HepG2 (cell line): ENCODE measurements at regions not wholly inside any gene's neighbourhood (a gene's known extent, or its start where the extent isn't known, plus 50 kb on each side); places are given as distances from the start of the nearest gene placed in this dataset.

ENCODE experiments used
- ATAC-seq: fragments of 200-7000 bp; cut with Tn5 transposase; 3 replicates; pipeline ENCODE4 v1.9.1; 2020; ENCODE audit warnings: mild to moderate bottlenecking, moderate library complexity
- BruUV-seq: library from RNA; stranded (reverse); fragments of 400-500 nt; replicated peaks from 2 replicates; lab custom pipeline; 2021; lab: Mats Ljungman, UMichigan
- CTCF ChIA-PET: fragments of 300-600 bp; formaldehyde crosslinking; extraction: SDS; loops from one replicate; lab custom pipeline; 2021; ENCODE audit warnings: low total read pairs, inconsistent platforms, low intra/inter-chr PET ratio; lab: Yijun Ruan, JAX
- POLR2A ChIA-PET: fragments of 350-600 bp; sonication (Branson Sonifier 250); formaldehyde crosslinking; loops from one replicate; lab custom pipeline; 2020; ENCODE audit warnings: antibody characterized with exemption, inconsistent platforms; lab: Yijun Ruan, JAX
- DNase-seq: peaks from one replicate; pipeline ENCODE4 v3.0.0-alpha.2; 2015; ENCODE audit warnings: low spot score
- FAIRE-seq: peaks from 3 replicates; lab custom pipeline; 2011; peaks lifted over from hg19 to GRCh38; lab: Jason Lieb, UNC
- H2AFZ ChIP-seq: one replicate; pipeline ENCODE4 v1.6.1; 2011; ENCODE audit warnings: low read length, inconsistent platforms
- H3K27ac ChIP-seq: fragments of 300-600 bp; 3 replicates; pipeline ENCODE4 v1.8.0; 2011; ENCODE audit warnings: mixed run types, mild to moderate bottlenecking, mixed read lengths, low read length, inconsistent platforms; ENCODE audit not compliant: insufficient read depth; ENCODE audit errors: extremely low read length
- H3K27me3 ChIP-seq, 2 experiments: fragments of 200-600 bp in 1 of 2; 2 replicates in 1 of 2; 3 replicates in 1 of 2; pipeline versions ENCODE4 v1.6.0 to v1.8.0; 2011; ENCODE audit warnings: low read length in 2 of 2, mild to moderate bottlenecking in 2 of 2, moderate library complexity in 2 of 2, inconsistent platforms in 1 of 2; ENCODE audit not compliant: insufficient read depth in 2 of 2, control insufficient read depth in 1 of 2
- H3K36me3 ChIP-seq, 2 experiments: fragments of 200-600 bp in 1 of 2; replicated peaks in 1 of 2; 2 replicates in 1 of 2; 3 replicates in 1 of 2; pipeline versions ENCODE4 v1.5.1 to v1.8.0; 2011; ENCODE audit warnings: low read length in 2 of 2, inconsistent platforms in 1 of 2; ENCODE audit not compliant: insufficient read depth in 2 of 2, control insufficient read depth in 1 of 2
- H3K4me1 ChIP-seq: 2 replicates; pipeline ENCODE4 v1.5.1; 2012; ENCODE audit warnings: low read length, inconsistent platforms; ENCODE audit not compliant: insufficient read depth
- H3K4me2 ChIP-seq: 2 replicates; pipeline ENCODE4 v1.6.0; 2011; ENCODE audit warnings: low read depth, low read length, inconsistent platforms
- H3K4me3 ChIP-seq, 3 experiments: fragments of 200-600 bp in 1 of 3; sonication (generic), shearing (Covaris generic) in 1 of 3; replicated peaks in 1 of 3; 2 replicates each; pipeline ENCODE4 v1.5.1; 2011 to 2016; ENCODE audit warnings: low read length in 3 of 3, inconsistent platforms in 2 of 3, low read depth in 2 of 3, mild to moderate bottlenecking in 2 of 3, control low read depth in 1 of 3, mixed read lengths in 1 of 3; ENCODE audit not compliant: insufficient read depth in 1 of 3
- H3K79me2 ChIP-seq: one replicate; pipeline ENCODE4 v1.6.1; 2011; ENCODE audit warnings: low read length, inconsistent platforms; ENCODE audit not compliant: insufficient read depth
- H3K9ac ChIP-seq: 2 replicates; pipeline ENCODE4 v1.6.0; 2011; ENCODE audit warnings: mild to moderate bottlenecking, low read depth, low read length, inconsistent platforms; ENCODE audit not compliant: insufficient read depth
- H3K9me3 ChIP-seq: 2 replicates; pipeline ENCODE4 v1.5.1; 2012; ENCODE audit warnings: mild to moderate bottlenecking, low read length
- H4K20me1 ChIP-seq: 2 replicates; pipeline ENCODE4 v1.6.0; 2011; ENCODE audit warnings: inconsistent platforms, mild to moderate bottlenecking, low read length, moderate library complexity; ENCODE audit not compliant: insufficient read depth
- MAZ ChIP-seq, 2 experiments: sonication (generic) in 1 of 2; formaldehyde crosslinking in 1 of 2; IDR thresholded peaks; 2 replicates each; pipeline versions ENCODE4 v1.5.0 to v1.6.1; 2012 to 2020; ENCODE audit warnings: low read depth in 2 of 2, mild to moderate bottlenecking in 2 of 2, borderline replicate concordance in 1 of 2, improper control_type of control experiment in 1 of 2, low read length in 1 of 2, missing genetic modification reagents in 1 of 2, moderate library complexity in 1 of 2
- ZNF251 ChIP-seq: sonication (generic); formaldehyde crosslinking; IDR thresholded peaks from 2 replicates; pipeline ENCODE4 v1.9.0; 2021; ENCODE audit warnings: mild to moderate bottlenecking, missing genetic modification reagents
- ZNF333 ChIP-seq: sonication (generic); formaldehyde crosslinking; IDR thresholded peaks from 2 replicates; pipeline ENCODE4 v1.4.0; 2020; ENCODE audit warnings: mild to moderate bottlenecking, missing genetic modification reagents, borderline replicate concordance
- WGBS: methylation state at CpG from one replicate; pipeline ENCODE4 v1.1.6; 2017; ENCODE audit warnings: low lambda C conversion rate; 5-methylcytosine and 5-hydroxymethylcytosine counted together
- in situ Hi-C: cut with HindIII; loops from 2 replicates; pipeline ENCODE4 v1.10.0; 2017; ENCODE audit warnings: low pct_unique_long_range_greater_than_20kb; ENCODE audit not compliant: extremely low pct_ligation_motif_present
- intact Hi-C: fragments of 100-400 bp; cut with micrococcal nuclease; formaldehyde crosslinking; loops from one replicate; pipeline ENCODE4 v1.10.0; 2022; ENCODE audit not compliant: unreplicated experiment
- TF ChIP-seq, protein P1 (sequence below), 2 experiments: IDR thresholded peaks; 2 replicates each; pipeline ENCODE4 v1.6.1; 2011 to 2012; ENCODE audit warnings: low read length in 2 of 2, borderline replicate concordance in 1 of 2, low read depth in 1 of 2, mild to moderate bottlenecking in 1 of 2, moderate library complexity in 1 of 2
- TF ChIP-seq, protein P2 (sequence below), 2 experiments: sonication (generic) in 1 of 2; formaldehyde crosslinking in 1 of 2; IDR thresholded peaks; 2 replicates each; pipeline versions ENCODE4 v1.5.1 to v1.6.1; 2011 to 2020; ENCODE audit warnings: borderline replicate concordance in 1 of 2, low read depth in 1 of 2, low read length in 1 of 2, mild to moderate bottlenecking in 1 of 2, missing genetic modification reagents in 1 of 2, moderate library complexity in 1 of 2
- TF ChIP-seq, protein P3 (sequence below): sonication (generic); formaldehyde crosslinking; IDR thresholded peaks from 2 replicates; pipeline ENCODE4 v1.8.0; 2023; ENCODE audit warnings: mild to moderate bottlenecking, missing genetic modification reagents

DNA sequence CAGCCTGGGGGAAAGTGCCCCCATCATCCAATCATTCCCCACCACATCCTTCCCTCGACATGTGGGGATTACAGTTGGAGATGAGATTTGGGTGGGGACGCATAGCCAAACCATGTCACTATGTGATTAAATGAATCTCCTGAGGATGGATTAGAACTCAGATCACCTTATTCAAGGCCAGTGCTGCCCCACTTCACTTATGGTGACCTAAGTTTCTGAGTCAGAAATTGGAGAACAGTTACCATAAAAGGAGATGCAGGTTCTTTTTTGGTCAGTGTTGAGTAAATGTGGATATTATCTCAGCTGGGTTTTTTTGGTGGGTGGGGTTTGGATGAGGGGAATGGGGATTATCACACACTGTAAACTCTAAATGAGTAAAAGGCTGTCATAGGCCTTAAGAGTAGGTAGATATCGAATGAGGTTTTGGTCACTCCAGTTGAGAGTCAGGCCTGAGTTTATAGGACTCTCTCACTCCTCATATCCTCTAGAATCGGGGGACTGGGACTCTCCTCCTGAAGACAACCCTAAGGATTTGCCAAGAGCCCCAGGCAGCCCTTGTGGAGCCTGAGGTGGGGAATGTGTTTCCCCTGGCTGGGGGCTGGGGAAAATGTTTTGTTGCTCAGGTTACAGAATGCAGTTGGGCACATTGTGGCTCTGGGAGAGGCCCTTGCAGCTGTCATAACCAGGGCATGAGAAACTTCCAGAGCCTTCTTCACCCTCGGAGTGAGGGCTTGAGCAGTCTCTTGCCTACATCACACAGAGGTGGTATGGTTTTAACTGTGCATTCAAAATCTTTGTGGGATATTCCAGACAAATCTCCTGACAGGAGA is 213.0 kb downstream of the BAMBI start:
- TF ChIP-seq, protein P1, sequence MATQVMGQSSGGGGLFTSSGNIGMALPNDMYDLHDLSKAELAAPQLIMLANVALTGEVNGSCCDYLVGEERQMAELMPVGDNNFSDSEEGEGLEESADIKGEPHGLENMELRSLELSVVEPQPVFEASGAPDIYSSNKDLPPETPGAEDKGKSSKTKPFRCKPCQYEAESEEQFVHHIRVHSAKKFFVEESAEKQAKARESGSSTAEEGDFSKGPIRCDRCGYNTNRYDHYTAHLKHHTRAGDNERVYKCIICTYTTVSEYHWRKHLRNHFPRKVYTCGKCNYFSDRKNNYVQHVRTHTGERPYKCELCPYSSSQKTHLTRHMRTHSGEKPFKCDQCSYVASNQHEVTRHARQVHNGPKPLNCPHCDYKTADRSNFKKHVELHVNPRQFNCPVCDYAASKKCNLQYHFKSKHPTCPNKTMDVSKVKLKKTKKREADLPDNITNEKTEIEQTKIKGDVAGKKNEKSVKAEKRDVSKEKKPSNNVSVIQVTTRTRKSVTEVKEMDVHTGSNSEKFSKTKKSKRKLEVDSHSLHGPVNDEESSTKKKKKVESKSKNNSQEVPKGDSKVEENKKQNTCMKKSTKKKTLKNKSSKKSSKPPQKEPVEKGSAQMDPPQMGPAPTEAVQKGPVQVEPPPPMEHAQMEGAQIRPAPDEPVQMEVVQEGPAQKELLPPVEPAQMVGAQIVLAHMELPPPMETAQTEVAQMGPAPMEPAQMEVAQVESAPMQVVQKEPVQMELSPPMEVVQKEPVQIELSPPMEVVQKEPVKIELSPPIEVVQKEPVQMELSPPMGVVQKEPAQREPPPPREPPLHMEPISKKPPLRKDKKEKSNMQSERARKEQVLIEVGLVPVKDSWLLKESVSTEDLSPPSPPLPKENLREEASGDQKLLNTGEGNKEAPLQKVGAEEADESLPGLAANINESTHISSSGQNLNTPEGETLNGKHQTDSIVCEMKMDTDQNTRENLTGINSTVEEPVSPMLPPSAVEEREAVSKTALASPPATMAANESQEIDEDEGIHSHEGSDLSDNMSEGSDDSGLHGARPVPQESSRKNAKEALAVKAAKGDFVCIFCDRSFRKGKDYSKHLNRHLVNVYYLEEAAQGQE (IDR thresholded peaks at IDR 0.05; ENCODE audit: borderline replicate concordance in 1 of 2, low read depth in 1 of 2, low read length in 2 of 2), result no peak
- TF ChIP-seq ZNF333, result no peak
- no peak for TF ChIP-seq ZNF251 (CRISPR knock-in tag)
- TF ChIP-seq, protein P2, sequence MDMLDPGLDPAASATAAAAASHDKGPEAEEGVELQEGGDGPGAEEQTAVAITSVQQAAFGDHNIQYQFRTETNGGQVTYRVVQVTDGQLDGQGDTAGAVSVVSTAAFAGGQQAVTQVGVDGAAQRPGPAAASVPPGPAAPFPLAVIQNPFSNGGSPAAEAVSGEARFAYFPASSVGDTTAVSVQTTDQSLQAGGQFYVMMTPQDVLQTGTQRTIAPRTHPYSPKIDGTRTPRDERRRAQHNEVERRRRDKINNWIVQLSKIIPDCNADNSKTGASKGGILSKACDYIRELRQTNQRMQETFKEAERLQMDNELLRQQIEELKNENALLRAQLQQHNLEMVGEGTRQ (IDR thresholded peaks at IDR 0.05; ENCODE audit: low read depth, low read length), result no peak
- TF ChIP-seq, protein P2 (CRISPR knock-in tag; IDR thresholded peaks at IDR 0.05; ENCODE audit: borderline replicate concordance), result no peak
- TF ChIP-seq, protein P3, sequence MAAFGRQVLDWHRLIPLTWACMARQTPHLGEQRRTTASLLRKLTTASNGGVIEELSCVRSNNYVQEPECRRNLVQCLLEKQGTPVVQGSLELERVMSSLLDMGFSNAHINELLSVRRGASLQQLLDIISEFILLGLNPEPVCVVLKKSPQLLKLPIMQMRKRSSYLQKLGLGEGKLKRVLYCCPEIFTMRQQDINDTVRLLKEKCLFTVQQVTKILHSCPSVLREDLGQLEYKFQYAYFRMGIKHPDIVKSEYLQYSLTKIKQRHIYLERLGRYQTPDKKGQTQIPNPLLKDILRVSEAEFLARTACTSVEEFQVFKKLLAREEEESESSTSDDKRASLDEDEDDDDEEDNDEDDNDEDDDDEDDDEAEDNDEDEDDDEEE (CRISPR knock-in tag), result no peak
- TF ChIP-seq MAZ (IDR thresholded peaks at IDR 0.05; ENCODE audit: borderline replicate concordance, low read depth, low read length), result no peak
- no peak for TF ChIP-seq MAZ (CRISPR knock-in tag; IDR thresholded peaks at IDR 0.05; ENCODE audit: low read depth)

More for the DNA sequence above, 213.0 kb downstream of the BAMBI start:
- FAIRE-seq (no peak), DNase-seq (no peak), ATAC-seq (no peak)
- H3K4me1 ChIP-seq, result peaks cover 1% of the 10 kb centered on the region
- no peaks in the 10 kb centered on the region for H3K9me3 ChIP-seq
- CTCF ChIA-PET, result no interaction called here
- no peaks in the 10 kb centered on the region for H3K36me3 ChIP-seq
- H3K4me3 ChIP-seq, result no peak overlapping the region
- POLR2A ChIA-PET, result no interaction called here
- H4K20me1 ChIP-seq, result no peaks in the 10 kb centered on the region
- no peak overlapping the region for H2AFZ ChIP-seq
- BruUV-seq, result no TSS peak
- no peaks in the 10 kb centered on the region; a peak in 1 of 5 replicates for H3K27me3 ChIP-seq
- H3K79me2 ChIP-seq, result no peaks in the 10 kb centered on the region
- H3K4me2 ChIP-seq, result no peak overlapping the region
- in situ Hi-C loops (no loop called here), intact Hi-C loops (no loop called here)
- H3K9ac ChIP-seq, result no peak overlapping the region
- no peak overlapping the region for H3K27ac ChIP-seq
- WGBS, result 66% methylated on average over 4 of the region's 5 CpGs
